Esophagus muscularis mucosa (tissue), 4 donors: ENCODE measurements at regions not wholly inside any gene's neighbourhood (a gene's known extent, or its start where the extent isn't known, plus 50 kb on each side); places are given as distances from the start of the nearest gene placed in this dataset.
"Not testable (repeated sequence)": the region's sequence is repeated elsewhere in the genome, so short reads cannot be mapped to it uniquely, and the experiment has no call there.

Experiments used
- DNase-seq: peaks from one replicate; pipeline ENCODE4 v3.0.0-alpha.2; 2017; ENCODE audit errors: extremely low spot score
- H3K27ac ChIP-seq, 4 donors: fragments of 200-600 bp; sonication (generic); replicated peaks in 1 of 4; 1 replicate in 3 of 4; 2 replicates in 1 of 4; pipeline ENCODE4 v1.5.1; 2016 to 2019; ENCODE audit warnings: mild to moderate bottlenecking in 1 of 4
- H3K27me3 ChIP-seq, 4 donors: fragments of 200-600 bp; sonication (generic); one replicate each; pipeline versions ENCODE4 v1.5.1 to v1.6.0; 2016 to 2019
- H3K36me3 ChIP-seq, 4 donors: fragments of 200-600 bp; sonication (generic); one replicate each; pipeline ENCODE4 v1.5.1; 2016 to 2019
- H3K4me1 ChIP-seq, 4 donors: fragments of 200-600 bp; sonication (generic); one replicate each; pipeline ENCODE4 v1.5.1; 2016 to 2019
- H3K4me3 ChIP-seq, 4 donors: fragments of 200-600 bp; sonication (generic); 1 replicate in 2 of 4; 2 replicates in 2 of 4; pipeline ENCODE4 v1.5.1; 2016 to 2019; ENCODE audit warnings: mild to moderate bottlenecking in 4 of 4, moderate library complexity in 1 of 4
- H3K9me3 ChIP-seq, 4 donors: fragments of 200-600 bp; sonication (generic); 1 replicate in 3 of 4; 2 replicates in 1 of 4; pipeline ENCODE4 v1.5.1; 2016 to 2019
- EP300 ChIP-seq: sonication (generic); formaldehyde crosslinking; IDR thresholded peaks from one replicate; pipeline ENCODE4 v1.6.1; 2017; ENCODE audit warnings: antibody characterized with exemption
- POLR2A ChIP-seq: fragments of 450-650 bp; IDR thresholded peaks from one replicate; pipeline ENCODE4 v1.6.1; 2017; ENCODE audit warnings: antibody characterized with exemption, moderate library complexity, mild to moderate bottlenecking, low read depth
- POLR2AphosphoS5 ChIP-seq, 2 donors: sonication (generic); formaldehyde crosslinking; IDR thresholded peaks; one replicate each; pipeline ENCODE4 v1.6.1; 2017; ENCODE audit warnings: antibody characterized with exemption in 2 of 2
- WGBS: methylation state at CpG from one replicate; pipeline ENCODE4 v1.1.5; 2018; 5-methylcytosine and 5-hydroxymethylcytosine counted together
- intact Hi-C: fragments of 100-400 bp; cut with DNase I; formaldehyde crosslinking; loops from one replicate; pipeline ENCODE4 v1.15.1; 2023
- TF ChIP-seq, protein P1 (sequence below), 3 experiments: fragments of 200-600 bp in 2 of 3; fragments of 450-650 bp in 1 of 3; sonication (generic) in 2 of 3; IDR thresholded peaks; one replicate each; pipeline ENCODE4 v1.5.1; 2017 to 2019; ENCODE audit warnings: antibody characterized with exemption in 3 of 3, mild to moderate bottlenecking in 2 of 3, moderate library complexity in 1 of 3

- intact Hi-C loops, H3K27me3 ChIP-seq, H3K36me3 ChIP-seq, DNase-seq, H3K4me1 ChIP-seq, H3K4me3 ChIP-seq, H3K27ac ChIP-seq: not testable (repeated sequence)
- H3K9me3 ChIP-seq = peaks cover 0 to 17% (median 9%) of the 10 kb centered on the region in 4 donors
- WGBS = 86% methylated on average over 2 of the region's 2 CpGs
These were observed 107.1 kb upstream of the CPHXL start for GRCh38 chr16:75833385-75833784.

- 29% methylated on average over 2 of the region's 2 CpGs for WGBS
- intact Hi-C loops = no loop called here
- no peaks in the 10 kb centered on the region for H3K27me3 ChIP-seq
- no peaks in the 10 kb centered on the region for H3K36me3 ChIP-seq
- no peak overlapping the region for H3K27ac ChIP-seq
- no peak overlapping the region for H3K4me3 ChIP-seq
- H3K9me3 ChIP-seq = peaks cover 0 to 11% (median 2%) of the 10 kb centered on the region in 4 donors
- no peak for TF ChIP-seq POLR2AphosphoS5 (IDR thresholded peaks at IDR 0.05)
- no peak for TF ChIP-seq POLR2A
- no peaks in the 10 kb centered on the region for H3K4me1 ChIP-seq
- no peak for DNase-seq
These were observed 110.2 kb upstream of the CPHXL start for GRCh38 chr16:75836347-75837010.

- no peaks in the 10 kb centered on the region for H3K27me3 ChIP-seq
- H3K4me3 ChIP-seq = no peak overlapping the region
- no peaks in the 10 kb centered on the region for H3K4me1 ChIP-seq
- no peaks in the 10 kb centered on the region for H3K36me3 ChIP-seq
- peaks cover 0 to 11% (median 1%) of the 10 kb centered on the region in 4 donors for H3K9me3 ChIP-seq
- H3K27ac ChIP-seq = no peak overlapping the region
- no peak for DNase-seq
- TF ChIP-seq POLR2A (no peak), POLR2AphosphoS5 (IDR thresholded peaks at IDR 0.05) (no peak), EP300 (no peak)
- TF ChIP-seq, protein P1, sequence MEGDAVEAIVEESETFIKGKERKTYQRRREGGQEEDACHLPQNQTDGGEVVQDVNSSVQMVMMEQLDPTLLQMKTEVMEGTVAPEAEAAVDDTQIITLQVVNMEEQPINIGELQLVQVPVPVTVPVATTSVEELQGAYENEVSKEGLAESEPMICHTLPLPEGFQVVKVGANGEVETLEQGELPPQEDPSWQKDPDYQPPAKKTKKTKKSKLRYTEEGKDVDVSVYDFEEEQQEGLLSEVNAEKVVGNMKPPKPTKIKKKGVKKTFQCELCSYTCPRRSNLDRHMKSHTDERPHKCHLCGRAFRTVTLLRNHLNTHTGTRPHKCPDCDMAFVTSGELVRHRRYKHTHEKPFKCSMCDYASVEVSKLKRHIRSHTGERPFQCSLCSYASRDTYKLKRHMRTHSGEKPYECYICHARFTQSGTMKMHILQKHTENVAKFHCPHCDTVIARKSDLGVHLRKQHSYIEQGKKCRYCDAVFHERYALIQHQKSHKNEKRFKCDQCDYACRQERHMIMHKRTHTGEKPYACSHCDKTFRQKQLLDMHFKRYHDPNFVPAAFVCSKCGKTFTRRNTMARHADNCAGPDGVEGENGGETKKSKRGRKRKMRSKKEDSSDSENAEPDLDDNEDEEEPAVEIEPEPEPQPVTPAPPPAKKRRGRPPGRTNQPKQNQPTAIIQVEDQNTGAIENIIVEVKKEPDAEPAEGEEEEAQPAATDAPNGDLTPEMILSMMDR (IDR thresholded peaks at IDR 0.05) = no peak
- 65% methylated on average over 2 of the region's 2 CpGs for WGBS
- intact Hi-C loops = no loop called here
These were observed 111.0 kb upstream of the CPHXL start for GRCh38 chr16:75837264-75837663.

DNA sequence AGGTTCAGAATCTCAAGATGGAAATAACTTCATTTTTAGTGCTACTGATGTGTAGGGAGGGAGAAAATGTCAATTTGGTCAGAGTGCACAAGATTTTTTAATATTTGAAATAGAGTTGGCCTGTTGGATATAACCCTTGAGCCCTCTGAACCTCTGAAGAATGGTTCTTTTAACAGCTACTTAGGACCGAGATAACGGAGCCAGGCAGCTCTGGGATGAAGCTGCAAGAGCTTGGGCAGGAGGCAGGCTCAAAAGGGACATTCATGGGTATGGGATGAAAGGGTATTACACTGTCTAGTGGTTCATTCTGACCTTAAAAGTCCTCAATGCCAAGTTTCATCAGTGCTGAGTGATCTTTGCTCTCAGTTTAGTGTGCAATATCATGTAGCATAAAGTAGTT is 111.4 kb upstream of the CPHXL start:
- Histone ChIP-seq H3K36me3 (no peaks in the 10 kb centered on the region), H3K27me3 (no peaks in the 10 kb centered on the region), H3K9me3 (peaks cover 0 to 7% (median 0%) of the 10 kb centered on the region in 4 donors), H3K4me3 (no peak overlapping the region), H3K4me1 (no peaks in the 10 kb centered on the region), H3K27ac (no peak overlapping the region)
- DNase-seq = no peak
- TF ChIP-seq EP300 = no peak
- TF ChIP-seq POLR2AphosphoS5 (IDR thresholded peaks at IDR 0.05) = no peak
- TF ChIP-seq POLR2A = no peak
- TF ChIP-seq, protein P1 (IDR thresholded peaks at IDR 0.05) = no peak
- intact Hi-C loops = no loop called here
- WGBS = 60% methylated on average over 2 of the region's 2 CpGs

GRCh38 chr16:75841517-75841916 is 115.2 kb upstream of the CPHXL start:
- intact Hi-C loops = no loop called here
- Histone ChIP-seq H3K4me3 (no peak overlapping the region), H3K4me1 (no peaks in the 10 kb centered on the region), H3K9me3 (no peaks in the 10 kb centered on the region), H3K27me3 (no peaks in the 10 kb centered on the region), H3K27ac (no peak overlapping the region), H3K36me3 (no peaks in the 10 kb centered on the region)
- no peak for DNase-seq
- TF ChIP-seq POLR2A (no peak), POLR2AphosphoS5 (IDR thresholded peaks at IDR 0.05) (no peak), EP300 (no peak)
- TF ChIP-seq, protein P1 (IDR thresholded peaks at IDR 0.05) = no peak
- WGBS = 17% methylated on average over 1 of the region's 1 CpG

GRCh38 chr16:75847172-75847571 is 120.9 kb upstream of the CPHXL start:
- Histone ChIP-seq H3K4me1 (no peaks in the 10 kb centered on the region), H3K9me3 (no peaks in the 10 kb centered on the region), H3K27me3 (no peaks in the 10 kb centered on the region), H3K4me3 (no peak overlapping the region), H3K36me3 (no peaks in the 10 kb centered on the region), H3K27ac (no peak overlapping the region)
- 84% methylated on average over 1 of the region's 1 CpG for WGBS
- intact Hi-C loops = no loop called here
- TF ChIP-seq POLR2A = no peak
- TF ChIP-seq, protein P1 (IDR thresholded peaks at IDR 0.05) = no peak
- no peak for TF ChIP-seq POLR2AphosphoS5 (IDR thresholded peaks at IDR 0.05)
- no peak for TF ChIP-seq EP300
- DNase-seq = no peak
